GM23338 (cell line): ENCODE measurements at regions not wholly inside any gene's neighbourhood (a gene's known extent, or its start where the extent isn't known, plus 50 kb on each side); places are given as distances from the start of the nearest gene placed in this dataset.

ENCODE experiments used
- ATAC-seq: fragments of 200-7000 bp; cut with Tn5 transposase; 3 replicates; pipeline ENCODE4 v1.9.1; 2020
- DNase-seq: peaks from one replicate; pipeline ENCODE4 v3.0.0-alpha.2; 2015; ENCODE audit warnings: low spot score
- H2AFZ ChIP-seq: fragments of 200-600 bp; sonication (generic); 2 replicates; pipeline ENCODE4 v1.8.0; 2016; ENCODE audit warnings: antibody characterized with exemption, mild to moderate bottlenecking, moderate library complexity
- H3F3A ChIP-seq: fragments of 200-600 bp; sonication (generic); replicated peaks from 2 replicates; pipeline ENCODE4 v1.8.0; 2017; ENCODE audit warnings: antibody characterized with exemption, mixed run types, low read depth
- H3K27ac ChIP-seq: fragments of 200-600 bp; sonication (generic); 2 replicates; pipeline ENCODE4 v1.6.1; 2016; ENCODE audit warnings: low read depth
- H3K27me3 ChIP-seq: fragments of 200-600 bp; sonication (generic); 2 replicates; pipeline ENCODE4 v1.8.0; 2016; ENCODE audit warnings: mild to moderate bottlenecking, mixed run types, moderate library complexity; ENCODE audit not compliant: insufficient read depth
- H3K36me3 ChIP-seq: fragments of 200-600 bp; sonication (generic); 2 replicates; pipeline ENCODE4 v1.8.0; 2016; ENCODE audit warnings: mild to moderate bottlenecking; ENCODE audit not compliant: insufficient read depth
- H3K4me1 ChIP-seq: fragments of 200-600 bp; sonication (generic); 2 replicates; pipeline ENCODE4 v1.8.0; 2016; ENCODE audit warnings: mild to moderate bottlenecking, moderate library complexity; ENCODE audit not compliant: insufficient read depth
- H3K4me2 ChIP-seq: fragments of 200-600 bp; sonication (generic); 2 replicates; pipeline ENCODE4 v1.7.1; 2017; ENCODE audit warnings: mixed run types
- H3K4me3 ChIP-seq: fragments of 200-600 bp; sonication (generic); 2 replicates; pipeline ENCODE4 v1.6.1; 2016; ENCODE audit warnings: mixed run types
- H3K79me2 ChIP-seq: fragments of 200-600 bp; sonication (generic); replicated peaks from 2 replicates; pipeline ENCODE4 v1.8.0; 2017; ENCODE audit warnings: mild to moderate bottlenecking; ENCODE audit not compliant: insufficient read depth
- H3K9me2 ChIP-seq: fragments of 200-600 bp; sonication (generic); 2 replicates; pipeline ENCODE4 v1.8.0; 2017; ENCODE audit not compliant: insufficient read depth
- H4K20me1 ChIP-seq: fragments of 200-600 bp; sonication (generic); replicated peaks from 2 replicates; pipeline ENCODE4 v1.8.0; 2017; ENCODE audit warnings: mild to moderate bottlenecking; ENCODE audit not compliant: insufficient read depth
- H3K27ac Mint-ChIP-seq: 2 replicates; pipeline ENCODE4 v1.8.0; 2020; ENCODE audit warnings: inconsistent platforms, mild to moderate bottlenecking, moderate library complexity, mixed read lengths
- H3K27me3 Mint-ChIP-seq: 3 replicates; pipeline ENCODE4 v1.8.0; 2022; ENCODE audit warnings: low read depth, mild to moderate bottlenecking, moderate library complexity, mixed read lengths, inconsistent platforms; ENCODE audit not compliant: insufficient read depth, poor library complexity
- H3K36me3 Mint-ChIP-seq: 3 replicates; pipeline ENCODE4 v1.8.0; 2021; ENCODE audit warnings: low read depth, mild to moderate bottlenecking, inconsistent platforms, moderate library complexity, mixed read lengths
- H3K4me1 Mint-ChIP-seq: 3 replicates; pipeline ENCODE4 v1.8.0; 2020; ENCODE audit warnings: mild to moderate bottlenecking, inconsistent platforms, mixed read lengths
- H3K4me3 Mint-ChIP-seq: 3 replicates; pipeline ENCODE4 v1.8.0; 2021; ENCODE audit warnings: moderate library complexity, mild to moderate bottlenecking, inconsistent platforms, mixed read lengths
- H3K9me3 Mint-ChIP-seq: 3 replicates; pipeline ENCODE4 v1.8.0; 2020; ENCODE audit warnings: moderate library complexity, mild to moderate bottlenecking, inconsistent platforms, mixed read lengths
- CTCF ChIP-seq, 2 experiments: fragments of 200-600 bp in 1 of 2; sonication (generic) in 1 of 2; conservative IDR thresholded peaks; 2 replicates each; pipeline versions ENCODE4 v1.5.1 to v1.6.1; 2016 to 2017; ENCODE audit warnings: antibody characterized with exemption in 2 of 2, low read depth in 2 of 2, mild to moderate bottlenecking in 2 of 2, moderate library complexity in 1 of 2
- ZNF114 ChIP-seq: fragments of 250-450 bp; sonication (Bioruptor Pico); IDR thresholded peaks from 2 replicates; pipeline ENCODE4 v1.5.0; 2020; ENCODE audit warnings: mild to moderate bottlenecking, moderate library complexity
- ZNF462 ChIP-seq: fragments of 250-450 bp; sonication (Bioruptor Pico); IDR thresholded peaks from 2 replicates; pipeline ENCODE4 v1.5.0; 2020; ENCODE audit warnings: mild to moderate bottlenecking, moderate library complexity

- TF ChIP-seq ZNF462 (CRISPR knock-in tag) = no peak
- no peak for TF ChIP-seq CTCF (conservative IDR thresholded peaks at IDR 0.05; ENCODE audit: low read depth in 2 of 2)
These were observed 72.6 kb downstream of the LRRC30 start (continued) for GRCh38 chr18:7303316-7304060.

GRCh38 chr18:7304061-7304370, 73.1 kb downstream of the LRRC30 start:
- H3K27me3 Mint-ChIP-seq = peaks cover 2% of the 10 kb centered on the region
- Histone ChIP-seq H2AFZ (peak overlapping the region; percentile 45; the same call in 1 of the 2 replicates), H4K20me1 (no peaks in the 10 kb centered on the region), H3K79me2 (no peaks in the 10 kb centered on the region), H3F3A (no peaks in the 10 kb centered on the region), H3K4me2 (no peak overlapping the region), H3K36me3 (no peaks in the 10 kb centered on the region), H3K27me3 (no peaks in the 10 kb centered on the region), H3K4me3 (no peak overlapping the region), H3K27ac (no peak overlapping the region), H3K9me2 (peaks cover 11% of the 10 kb centered on the region), H3K4me1 (no peaks in the 10 kb centered on the region)
- no peak for ATAC-seq
- peaks cover 21% of the 10 kb centered on the region; the same call in 2 of the 3 replicates for H3K9me3 Mint-ChIP-seq
- TF ChIP-seq ZNF114 (CRISPR knock-in tag) = no peak
- no peaks in the 10 kb centered on the region for H3K4me1 Mint-ChIP-seq
- H3K27ac Mint-ChIP-seq = no peak overlapping the region
- no peak for DNase-seq
- H3K36me3 Mint-ChIP-seq = no peaks in the 10 kb centered on the region; the same call in 1 of the 3 replicates
- no peak overlapping the region for H3K4me3 Mint-ChIP-seq
